IPS-NIHi7 (cell line): ENCODE measurements at regions not wholly inside any gene's neighbourhood (a gene's known extent, or its start where the extent isn't known, plus 50 kb on each side); places are given as distances from the start of the nearest gene placed in this dataset.
"Not testable (repeated sequence)": the region's sequence is repeated elsewhere in the genome, so short reads cannot be mapped to it uniquely, and the experiment has no call there.

ENCODE experiments used
- DNase-seq: peaks from one replicate; pipeline ENCODE4 v3.0.0; 2012; ENCODE audit warnings: mixed read lengths; ENCODE audit errors: extremely low spot score

DNA sequence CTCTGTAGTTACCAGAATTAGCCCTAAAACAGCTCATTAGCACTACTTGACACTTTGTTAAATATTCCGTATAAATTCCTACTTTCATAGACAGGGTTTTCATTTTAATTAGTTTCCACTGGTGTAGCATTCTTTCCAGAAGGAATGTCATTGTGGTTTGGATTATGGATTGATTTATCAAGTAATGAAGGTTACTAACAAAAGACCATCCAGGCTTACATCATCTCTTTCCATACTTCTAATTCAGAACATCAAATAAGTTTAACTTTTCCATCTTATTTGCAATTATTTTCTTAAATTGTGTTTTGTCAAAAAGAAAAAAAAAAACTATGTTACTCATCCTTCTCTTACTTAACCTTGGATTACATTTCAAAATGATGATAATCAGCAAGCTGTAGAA is 231.8 kb upstream of the SPOPL start:
- DNase-seq: no peak

DNA sequence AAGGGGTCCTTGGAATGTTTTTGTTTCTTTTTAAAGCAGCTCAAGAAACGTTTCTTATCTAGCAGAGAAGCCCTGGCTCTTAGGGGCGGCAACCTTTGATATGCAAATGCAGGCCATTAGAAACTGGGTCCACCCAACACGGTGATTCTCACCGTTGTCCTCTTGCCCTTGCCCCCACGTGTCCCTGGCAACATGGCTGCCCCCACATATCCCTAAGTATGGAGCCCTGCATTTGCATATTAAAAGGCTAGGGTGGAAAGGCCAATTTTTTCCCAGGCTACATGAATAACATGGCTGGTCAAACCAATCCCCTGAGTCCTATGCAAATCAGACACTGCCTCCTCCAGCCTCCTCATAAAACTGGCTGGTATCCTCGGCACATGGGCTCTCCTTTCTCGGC is 230.1 kb upstream of the SPOPL start:
- DNase-seq: no peak

DNA sequence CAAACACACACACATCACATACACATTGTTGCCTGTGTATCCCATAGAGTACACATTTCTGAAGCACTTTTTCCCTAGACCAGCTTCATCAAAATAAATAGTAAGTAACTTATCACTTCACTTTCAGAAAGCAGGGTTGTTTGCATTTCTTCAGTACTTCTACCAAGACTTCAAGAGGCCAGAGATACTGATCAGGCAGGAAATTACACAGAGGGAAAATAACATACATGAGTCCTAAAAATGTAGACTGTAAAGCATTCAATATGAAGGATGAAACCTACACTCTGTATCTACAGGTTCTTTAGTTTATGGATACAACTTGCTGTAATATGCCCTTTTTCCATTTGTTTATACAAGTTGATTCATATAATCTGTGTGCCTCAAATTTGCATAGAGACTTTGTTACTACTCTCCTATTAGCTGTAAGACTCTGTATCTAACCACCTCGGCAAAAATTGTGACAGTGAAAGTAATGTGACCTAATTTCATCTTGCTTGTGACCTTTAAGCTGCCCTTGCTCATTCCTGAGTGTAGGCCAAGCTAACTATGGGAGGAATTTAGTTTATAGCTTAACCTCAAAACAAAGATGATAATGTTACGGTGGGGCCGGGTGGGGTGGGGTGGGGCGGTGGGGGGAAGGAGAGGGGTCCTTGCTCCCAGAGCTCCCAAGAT is 228.9 kb upstream of the SPOPL start:
- DNase-seq: no peak

DNA sequence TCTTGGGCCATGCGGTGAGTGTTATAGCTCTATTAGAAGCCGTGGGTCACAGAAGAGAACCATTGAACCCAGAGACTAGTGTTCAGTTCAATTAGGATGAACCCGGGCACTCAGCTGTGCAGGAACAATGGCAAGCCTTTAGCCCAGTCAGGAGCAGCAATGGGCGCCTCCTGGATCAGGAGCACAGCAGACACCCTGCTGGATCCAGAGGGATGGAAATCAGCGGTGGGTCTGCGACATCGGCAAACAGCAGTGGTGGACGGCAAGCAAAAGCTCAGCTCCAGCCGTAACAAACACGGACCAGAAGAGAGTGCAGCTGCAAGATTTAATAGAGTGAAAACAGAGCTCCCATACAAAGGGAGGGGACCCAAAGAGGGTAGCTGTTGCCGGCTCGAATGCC is 228.3 kb upstream of the SPOPL start:
- not testable (repeated sequence) for DNase-seq

DNA sequence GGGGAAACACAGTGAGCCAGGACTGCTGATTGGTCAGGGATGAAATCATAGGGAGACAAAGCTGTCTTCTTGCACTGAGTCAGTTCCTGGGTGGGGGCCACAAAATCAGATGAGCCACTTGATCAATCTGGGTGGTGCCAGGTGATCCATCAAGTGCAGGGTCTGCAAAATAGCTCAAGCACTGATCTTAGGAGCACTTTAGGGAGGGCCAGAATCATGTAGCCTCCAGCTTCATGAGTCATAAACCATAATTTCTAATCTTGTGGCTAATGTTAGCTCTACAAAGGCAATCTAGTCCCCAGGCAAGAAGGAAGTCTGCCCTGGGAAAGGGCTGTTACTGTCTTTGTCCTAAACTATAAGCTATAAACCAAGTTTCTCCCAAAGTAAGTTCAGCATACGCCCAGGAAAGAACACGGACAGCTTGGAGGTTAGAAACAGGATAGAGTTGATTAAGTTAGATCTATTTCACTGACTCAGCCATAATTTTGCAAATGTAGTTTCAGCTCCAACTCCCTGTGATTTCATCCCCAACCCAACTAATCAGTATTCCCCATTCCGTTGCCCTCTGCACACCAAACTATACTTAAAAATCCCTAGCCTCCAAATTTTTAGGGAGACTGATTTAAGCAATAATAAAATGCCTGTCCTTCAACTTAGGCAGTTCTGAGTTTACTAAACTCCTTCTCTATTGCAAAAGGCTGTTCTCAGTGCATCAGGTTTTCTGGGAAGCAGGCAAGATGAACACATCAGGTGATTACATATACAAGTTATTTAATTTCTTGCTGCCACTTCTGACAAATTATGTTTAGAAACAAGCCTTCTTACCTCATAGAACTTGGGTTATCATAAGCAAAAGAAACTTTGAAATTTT is 226.9 kb upstream of the SPOPL start:
- DNase-seq: no peak

DNA sequence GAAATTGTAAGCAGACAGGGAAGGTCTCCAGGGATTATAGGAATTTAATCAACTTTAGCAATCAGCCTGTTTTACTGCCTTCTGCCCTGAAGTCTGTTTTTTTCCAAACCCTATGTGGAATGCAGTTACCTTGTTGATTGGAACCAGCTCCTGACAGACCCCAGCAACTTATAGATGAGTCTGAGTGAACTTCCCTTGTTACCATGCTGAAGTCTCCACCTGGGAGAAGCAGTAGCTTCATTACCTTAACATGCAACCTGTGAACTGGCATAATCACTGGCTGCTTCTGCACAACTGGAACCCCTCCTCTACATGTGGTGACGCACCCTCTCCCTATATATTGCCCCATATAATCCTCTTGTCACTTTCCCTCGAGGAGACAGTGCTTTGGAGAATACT is 226.3 kb upstream of the SPOPL start:
- DNase-seq: no peak

DNA sequence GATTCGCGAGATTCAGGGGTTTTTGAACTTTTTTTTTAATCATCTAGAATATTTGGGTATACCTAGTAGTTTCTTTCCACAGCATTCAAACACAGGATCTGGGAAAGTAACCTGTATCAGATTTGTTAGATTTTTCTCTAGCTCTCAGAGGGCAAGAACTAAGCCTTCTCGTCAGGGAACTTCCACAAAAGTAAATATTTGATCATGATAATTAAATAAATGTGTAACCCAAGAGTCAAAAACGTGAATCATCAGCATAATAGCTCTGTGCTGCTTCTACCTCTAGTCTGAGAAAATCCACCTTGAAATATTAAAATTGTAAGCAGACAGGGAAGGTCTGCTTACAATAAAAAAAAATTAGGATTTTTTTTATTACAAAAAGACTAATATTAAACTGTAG is 225.7 kb upstream of the SPOPL start:
- DNase-seq: no peak

DNA sequence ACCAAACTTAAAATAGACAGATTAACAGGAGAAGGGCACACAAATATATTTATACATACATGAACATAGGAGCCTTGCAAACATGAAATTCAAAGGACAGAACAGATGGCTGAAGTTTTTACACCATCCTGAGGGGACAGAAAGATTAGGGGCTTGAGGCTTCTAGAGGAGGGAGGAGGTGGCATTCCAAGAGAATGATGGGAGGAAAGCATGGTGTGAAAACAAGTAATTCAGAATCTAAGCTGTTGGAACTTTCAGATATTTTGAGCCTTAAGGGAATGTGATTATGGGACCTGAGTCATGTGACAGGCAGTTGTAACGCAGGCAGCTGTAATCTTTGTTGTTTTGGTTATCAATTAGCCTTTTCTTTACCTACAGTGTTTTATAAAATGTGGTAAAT is 225.2 kb upstream of the SPOPL start:
- peak; percentile 16 for DNase-seq

DNA sequence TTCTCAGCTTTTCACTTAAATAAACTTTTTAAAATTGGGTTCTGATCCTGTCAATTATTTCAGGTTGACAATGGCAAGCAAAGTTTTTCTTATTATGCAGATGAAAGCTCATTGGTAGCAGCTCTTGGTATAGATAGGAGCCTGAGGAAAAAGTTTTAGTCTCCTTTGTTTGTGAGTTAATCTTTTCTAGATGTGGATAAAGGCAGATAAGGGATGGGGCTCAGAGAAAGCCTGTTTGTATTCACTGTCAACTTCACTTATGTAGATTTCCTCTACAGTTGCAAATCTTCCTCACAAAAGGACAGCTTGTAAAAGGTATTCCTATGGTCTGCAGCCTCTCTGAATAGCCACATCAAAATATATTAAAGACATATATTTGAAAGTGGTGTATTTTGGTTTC is 224.5 kb upstream of the SPOPL start:
- peak; percentile 38 for DNase-seq

DNA sequence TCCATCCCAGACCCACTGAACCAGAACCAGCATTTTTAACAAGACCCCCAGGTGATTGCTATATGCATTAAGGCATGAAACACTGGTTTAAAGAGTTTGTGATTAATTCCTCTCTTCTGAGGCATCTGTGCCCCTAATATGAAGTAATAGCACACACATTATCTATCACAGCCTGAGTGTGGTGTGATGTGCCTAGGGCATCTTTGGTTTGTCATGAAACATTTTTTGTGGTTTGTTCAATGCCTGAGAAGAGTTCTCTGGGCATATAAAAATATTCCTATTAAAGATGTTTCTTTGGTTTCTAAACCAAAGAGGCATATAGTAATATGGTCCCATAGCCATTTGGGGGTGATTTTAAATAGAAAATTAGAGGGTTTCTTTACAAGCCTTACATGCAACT is 221.7 kb upstream of the SPOPL start:
- DNase-seq: no peak

DNA sequence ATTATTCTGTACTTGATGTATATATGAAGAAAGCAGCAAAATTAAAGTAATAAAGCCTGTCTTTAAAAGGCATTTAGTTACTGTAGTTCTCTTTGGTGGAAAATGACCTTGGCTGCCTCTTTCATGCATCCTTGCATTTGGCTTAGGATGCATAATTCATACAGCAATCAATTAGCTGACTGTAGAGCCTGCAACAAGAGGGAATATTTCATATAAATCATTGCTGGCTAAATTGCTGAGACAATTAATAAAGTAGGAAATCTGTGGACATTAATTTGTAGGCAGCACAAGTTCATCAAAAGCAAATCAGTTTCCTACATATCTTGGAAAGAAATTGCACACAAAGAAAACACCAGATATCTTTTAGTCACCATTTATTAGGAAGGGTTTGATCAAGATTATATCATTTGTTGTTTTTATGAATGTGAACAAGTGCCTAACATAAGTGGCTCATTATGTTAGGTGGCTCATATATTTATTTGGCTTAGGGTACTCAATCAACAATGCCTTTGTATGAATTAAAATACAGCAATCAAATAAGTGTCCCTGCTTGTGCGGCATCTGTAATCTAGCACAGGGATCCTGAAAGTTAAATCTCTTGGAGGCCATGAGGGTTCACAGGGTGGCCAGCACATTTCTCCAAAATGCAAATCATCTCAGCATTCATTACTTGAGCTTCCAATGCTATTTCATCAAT is 220.4 kb upstream of the SPOPL start:
- no peak for DNase-seq

DNA sequence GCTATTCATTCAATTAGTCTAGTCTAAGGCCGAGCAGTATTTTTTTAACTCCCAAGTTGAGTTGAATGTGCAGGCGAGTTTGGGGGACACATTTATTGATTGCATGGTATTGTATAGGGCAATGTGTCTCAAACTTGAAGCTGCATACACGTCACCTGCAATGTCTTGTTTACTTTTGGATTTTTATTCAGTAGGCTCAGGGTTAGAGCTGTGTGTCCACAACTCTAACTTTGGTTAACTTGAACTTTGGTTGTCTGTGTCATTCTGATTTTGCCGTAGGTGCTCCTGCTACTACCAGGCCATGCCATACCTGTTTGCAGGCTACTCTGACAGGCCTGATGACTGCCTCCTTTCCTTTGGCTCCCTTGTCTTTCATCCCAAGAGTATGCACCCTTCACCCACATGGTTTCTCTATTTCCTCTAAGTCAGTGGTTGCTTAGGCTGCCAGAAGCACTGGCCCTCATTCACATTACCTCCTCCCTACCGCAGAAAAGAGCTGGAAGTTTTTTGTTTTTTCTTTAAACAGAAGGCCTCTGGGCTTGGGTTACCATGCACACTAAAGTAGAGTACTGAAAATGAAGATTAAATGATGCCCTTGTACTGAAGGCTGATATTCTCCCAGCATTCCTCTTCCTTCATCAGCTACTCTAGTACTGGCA is 219.4 kb upstream of the SPOPL start:
- no peak for DNase-seq

DNA sequence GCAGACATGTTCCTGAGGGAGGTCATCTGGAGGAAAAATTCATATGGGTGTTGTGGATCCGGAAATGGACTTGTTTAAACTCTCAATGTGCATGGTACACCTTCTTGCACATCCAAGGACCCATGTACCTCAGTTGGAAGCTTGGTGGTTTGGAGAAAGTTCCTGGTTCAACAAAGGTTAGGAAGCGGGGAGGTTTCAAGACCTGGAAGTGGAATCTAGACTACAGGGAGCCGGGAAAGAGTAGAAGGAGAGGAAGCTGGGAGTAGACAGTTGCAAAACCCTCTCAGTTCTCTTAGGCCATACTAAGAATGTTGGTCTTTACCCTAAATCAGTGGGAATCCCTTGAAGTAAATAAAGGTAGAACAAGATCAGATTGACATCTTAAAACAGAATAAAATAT is 209.8 kb upstream of the SPOPL start:
- DNase-seq: no peak

DNA sequence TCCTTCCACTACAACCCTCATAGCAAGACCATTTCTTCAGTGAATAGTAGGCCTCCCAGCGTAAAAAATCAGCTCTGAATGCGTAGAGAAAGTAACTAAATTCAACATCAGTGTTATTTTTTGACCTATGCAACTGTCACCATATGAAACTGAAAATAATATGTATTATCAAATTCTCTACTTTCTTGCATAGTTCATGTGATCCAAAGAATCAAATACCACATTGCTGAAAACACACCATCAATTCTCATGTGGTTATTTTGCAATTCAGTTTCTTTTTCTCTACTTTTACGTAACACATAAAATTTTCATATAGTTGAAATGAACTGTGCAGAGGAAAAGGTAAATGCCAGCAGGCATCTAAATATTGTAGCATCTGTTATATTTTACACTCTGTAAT is 208.5 kb upstream of the SPOPL start:
- DNase-seq: no peak

DNA sequence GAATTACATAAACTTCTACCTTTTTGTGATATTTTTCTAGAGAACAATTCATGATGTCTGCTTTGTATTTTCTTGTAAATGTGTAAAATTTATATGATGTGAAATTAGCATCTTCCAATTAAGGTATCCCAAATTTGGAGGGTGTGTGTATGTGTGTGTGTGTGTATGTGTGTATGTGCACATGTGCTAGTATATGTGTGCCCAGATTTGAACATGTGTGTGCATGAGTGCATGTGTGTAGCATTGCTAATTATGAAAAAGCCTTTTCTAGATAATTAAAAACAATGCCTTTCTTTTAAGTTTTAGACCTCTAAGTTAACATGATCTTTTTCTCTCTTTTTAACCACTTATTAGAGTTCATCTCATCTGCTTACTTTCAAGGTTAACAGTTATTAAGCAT is 208.0 kb upstream of the SPOPL start:
- no peak for DNase-seq

DNA sequence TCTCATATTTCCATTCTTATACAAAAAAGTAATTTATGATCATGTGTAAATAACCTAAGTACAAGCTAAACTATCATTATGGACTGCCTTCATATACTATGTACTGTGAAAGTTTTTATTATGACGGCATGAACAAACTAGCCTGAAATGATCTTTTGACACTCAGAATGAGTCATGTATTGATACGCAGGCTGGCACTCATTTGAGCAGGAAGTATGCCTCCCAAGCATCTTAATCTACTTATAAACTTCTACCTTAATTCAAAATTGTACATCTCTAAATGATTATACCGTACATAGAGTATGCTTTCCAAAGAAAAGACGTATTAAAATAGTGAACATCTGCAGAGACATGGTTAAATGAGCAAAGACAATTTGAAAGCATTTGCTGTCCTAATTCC is 207.1 kb upstream of the SPOPL start:
- DNase-seq: no peak

DNA sequence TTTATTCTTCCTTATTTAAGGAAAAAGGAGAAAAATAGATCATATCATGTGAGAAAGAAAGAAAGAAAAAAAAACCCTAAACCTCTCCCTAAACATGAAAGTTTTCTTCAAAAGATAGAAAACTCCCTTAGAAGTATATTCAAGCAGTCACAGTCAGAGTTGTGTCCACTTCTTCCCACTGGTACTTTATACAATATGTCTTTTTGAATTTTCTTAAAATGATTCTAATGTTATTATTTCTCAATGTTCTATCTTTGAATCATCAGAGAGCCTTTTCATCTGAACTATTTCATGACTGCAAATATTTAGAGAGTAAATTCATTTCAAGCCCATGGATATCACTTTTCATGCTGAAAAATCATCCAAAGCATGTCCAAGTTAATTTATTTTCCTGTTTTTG is 205.2 kb upstream of the SPOPL start:
- no peak for DNase-seq

DNA sequence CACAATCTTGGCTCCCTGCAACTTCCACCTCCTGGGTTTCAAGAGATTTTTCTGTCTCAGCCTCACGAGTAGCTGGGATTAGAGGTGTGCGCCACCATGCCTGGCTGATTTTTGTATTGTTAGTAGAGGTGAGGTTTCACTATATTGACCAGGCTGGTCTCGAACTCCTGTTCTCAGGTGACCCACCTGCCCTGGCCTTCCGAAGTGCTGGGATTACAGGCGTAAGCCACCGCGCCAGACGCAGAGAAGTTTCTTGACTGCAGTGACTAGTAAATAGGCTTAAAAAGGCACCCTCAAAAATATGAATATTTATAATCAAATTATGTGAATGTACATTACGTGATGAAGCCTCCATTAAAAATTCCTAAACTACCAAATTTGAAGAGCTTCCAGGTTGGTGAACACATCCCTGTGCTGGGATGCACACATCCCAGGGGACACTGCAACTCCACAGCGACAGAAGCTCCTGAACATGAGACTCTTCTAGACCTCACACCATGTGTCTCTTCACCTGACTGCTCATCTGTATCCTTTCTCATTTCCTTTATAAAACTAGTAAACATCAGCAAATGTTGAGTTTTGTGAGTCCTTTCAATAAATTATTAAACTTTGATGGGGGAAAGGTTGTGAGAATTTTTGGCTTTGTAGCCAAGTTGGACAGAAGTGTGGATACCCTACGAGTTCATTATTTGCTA is 203.3 kb upstream of the SPOPL start:
- DNase-seq: no peak

DNA sequence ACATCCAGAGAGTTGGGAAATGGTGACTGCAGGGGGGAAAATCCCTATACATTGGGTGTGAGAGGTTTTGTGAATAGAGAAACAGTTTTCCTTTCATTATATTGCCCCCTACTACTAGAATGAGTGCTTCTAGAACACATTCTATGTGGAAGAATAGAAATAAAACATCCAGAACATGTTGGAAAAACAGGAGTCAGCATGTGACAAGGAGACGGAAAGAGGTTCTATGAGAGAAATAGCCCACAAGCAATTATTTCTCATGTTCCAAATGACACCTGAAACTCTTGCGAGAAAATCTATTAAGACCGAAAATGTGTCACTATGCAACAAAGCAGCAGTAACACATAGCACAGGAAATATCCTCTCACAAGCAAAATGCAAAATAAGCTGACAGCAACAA is 202.7 kb upstream of the SPOPL start:
- DNase-seq: no peak

DNA sequence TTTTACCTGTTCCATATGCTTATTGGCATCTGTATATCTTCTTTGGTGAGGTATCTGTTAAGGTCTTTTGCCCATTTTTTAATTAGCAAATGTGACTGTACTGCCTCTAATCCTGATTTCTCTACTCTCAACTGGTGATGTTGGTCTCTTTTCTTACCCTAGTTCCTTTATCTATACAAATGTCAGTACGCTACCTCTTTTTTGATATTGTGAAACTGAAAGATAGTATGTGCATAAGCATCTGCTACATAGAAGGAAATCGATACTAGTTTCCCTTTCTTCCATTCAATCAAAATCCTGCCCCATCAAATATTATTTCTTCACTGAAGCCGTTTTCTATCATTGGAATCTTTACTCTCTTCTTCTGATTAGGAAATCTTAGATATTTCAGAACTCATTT is 194.9 kb upstream of the SPOPL start:
- DNase-seq: no peak

DNA sequence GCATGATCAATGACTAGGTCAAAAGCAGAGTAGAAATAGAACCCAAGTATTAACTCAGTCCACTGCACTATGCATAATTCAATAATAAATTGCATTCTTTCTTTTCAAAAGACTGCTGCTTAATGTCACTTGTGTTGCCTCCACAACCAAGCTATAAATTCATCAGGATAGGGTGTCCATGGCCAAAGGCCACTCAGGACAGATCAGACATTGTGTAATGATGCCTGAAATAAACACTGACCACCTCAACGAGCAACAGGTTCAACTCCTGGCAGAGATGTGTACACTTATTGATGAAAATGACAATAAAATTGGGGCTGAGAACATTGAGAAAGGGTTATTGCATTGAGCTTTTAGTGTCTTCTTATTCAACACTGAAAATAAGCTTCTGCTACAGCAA is 194.5 kb upstream of the SPOPL start:
- DNase-seq: no peak

DNA sequence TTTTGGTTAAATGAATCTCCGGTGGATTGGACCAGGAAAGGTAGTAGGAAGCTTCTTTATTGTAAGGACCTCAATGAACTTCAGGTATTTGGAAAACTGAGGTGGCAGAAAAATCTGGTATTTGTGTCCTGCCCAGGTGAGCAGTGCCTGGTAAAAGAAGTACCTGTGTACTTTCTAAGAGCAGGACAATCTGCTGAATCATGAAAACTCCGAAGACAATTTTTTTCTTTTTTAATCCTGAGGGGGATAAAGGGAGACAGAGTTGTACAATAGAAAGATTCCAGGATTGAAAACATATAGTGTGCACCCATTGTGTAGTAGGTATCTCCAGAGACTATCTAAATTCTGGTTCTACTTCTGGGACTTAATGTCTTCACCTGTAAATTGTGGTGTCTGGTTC is 191.8 kb upstream of the SPOPL start:
- no peak for DNase-seq
